Upper lobe of left lung (tissue), 6 donors: ENCODE measurements at regions not wholly inside any gene's neighbourhood (a gene's known extent, or its start where the extent isn't known, plus 50 kb on each side); places are given as distances from the start of the nearest gene placed in this dataset.

Experiments
- ATAC-seq, 2 donors: fragments of 200-7000 bp; cut with Tn5 transposase; one replicate each; pipeline ENCODE4 v1.9.1; 2022; ENCODE audit warnings: mild to moderate bottlenecking in 2 of 2, moderate library complexity in 2 of 2; ENCODE audit not compliant: low FRiP score in 2 of 2
- DNase-seq, 2 donors: peaks; one replicate each; pipeline ENCODE4 v3.0.0-alpha.2; 2019 to 2020
- H3K27ac ChIP-seq, 4 donors: fragments of 200-600 bp; sonication (generic); one replicate each; pipeline ENCODE4 v1.5.1; 2016 to 2019
- H3K27me3 ChIP-seq, 4 donors: fragments of 200-600 bp; sonication (generic); one replicate each; pipeline ENCODE4 v1.5.1; 2017 to 2019
- H3K36me3 ChIP-seq, 4 donors: fragments of 200-600 bp; sonication (generic); one replicate each; pipeline ENCODE4 v1.5.1; 2016 to 2019
- H3K4me1 ChIP-seq, 4 donors: fragments of 200-600 bp; sonication (generic); one replicate each; pipeline ENCODE4 v1.5.1; 2018 to 2019
- H3K4me3 ChIP-seq, 4 donors: fragments of 200-600 bp; sonication (generic); one replicate each; pipeline ENCODE4 v1.5.1; 2017 to 2019; ENCODE audit warnings: mild to moderate bottlenecking in 2 of 4, moderate library complexity in 1 of 4
- H3K9me3 ChIP-seq, 4 donors: fragments of 200-600 bp; sonication (generic); one replicate each; pipeline ENCODE4 v1.5.1; 2018 to 2019
- EP300 ChIP-seq, 4 donors: sonication (generic); formaldehyde crosslinking; IDR thresholded peaks; one replicate each; pipeline ENCODE4 v1.5.1; 2017; ENCODE audit warnings: antibody characterized with exemption in 4 of 4, control low read depth in 2 of 4
- POLR2A ChIP-seq, 4 donors: fragments of 450-650 bp; IDR thresholded peaks; one replicate each; pipeline ENCODE4 v1.5.1; 2016 to 2017; ENCODE audit warnings: antibody characterized with exemption in 4 of 4, mild to moderate bottlenecking in 2 of 4
- POLR2AphosphoS5 ChIP-seq, 2 donors: sonication (generic); formaldehyde crosslinking; IDR thresholded peaks; one replicate each; pipeline ENCODE4 v1.5.1; 2017; ENCODE audit warnings: antibody characterized with exemption in 2 of 2
- WGBS, 2 donors: methylation state at CpG; one replicate each; pipeline ENCODE4 v1.1.5; 2017 to 2018; 5-methylcytosine and 5-hydroxymethylcytosine counted together
- TF ChIP-seq, protein P1 (sequence below), 6 experiments: fragments of 450-650 bp in 4 of 6; fragments of 200-600 bp in 2 of 6; sonication (generic) in 2 of 6; IDR thresholded peaks; one replicate each; pipeline ENCODE4 v1.5.1; 2016 to 2019; ENCODE audit warnings: antibody characterized with exemption in 6 of 6
- donor health status: DM: no; HTN: no; CAD: no; lungs with moderate emphysema.
- donor health status: DM: no; HTN: yes; CAD: no; lungs with severe emphysema.

DNA sequence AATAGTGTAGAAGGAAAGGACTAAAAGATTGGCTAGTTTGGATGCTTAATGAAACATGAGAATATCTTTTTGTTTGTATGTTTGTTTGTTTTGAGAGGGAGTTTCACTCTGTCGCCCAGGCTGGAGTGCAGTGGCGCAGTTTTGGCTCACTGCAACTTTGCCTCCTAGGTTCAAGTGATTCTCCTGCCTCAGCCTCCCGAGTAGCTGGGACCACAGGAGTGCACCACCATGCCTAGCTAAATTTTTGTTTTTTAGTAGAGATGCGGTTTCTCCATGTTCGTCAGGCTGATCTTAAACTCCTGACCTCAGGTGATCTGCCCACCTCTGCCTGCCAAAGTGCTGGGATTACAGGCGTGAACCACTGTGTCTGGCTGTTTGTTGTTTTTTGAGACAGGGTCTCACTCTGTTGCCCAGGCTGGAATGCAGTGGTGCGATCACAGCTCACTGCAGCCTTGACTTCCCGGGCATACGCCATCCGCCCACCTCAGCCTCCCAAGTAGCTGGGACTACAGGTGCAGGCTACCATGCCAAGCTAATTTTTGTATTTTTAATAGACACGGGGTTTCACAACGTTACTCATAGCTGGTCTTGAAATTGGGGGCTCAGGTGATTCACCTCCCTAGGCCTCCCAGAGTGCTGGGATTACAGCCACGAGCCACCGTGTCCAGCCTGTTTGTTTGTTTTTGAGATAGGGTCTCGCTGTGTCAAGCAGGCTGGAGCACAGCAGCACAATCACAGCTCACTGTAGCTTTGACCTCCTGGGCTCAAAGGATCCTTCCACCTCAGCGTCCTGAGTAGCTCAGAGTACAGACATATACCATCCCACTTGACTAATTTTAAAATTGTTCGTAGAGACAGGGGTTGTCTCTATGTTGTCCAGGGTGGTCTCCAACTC, 209.2 kb downstream of the MYCN start:
- TF ChIP-seq POLR2AphosphoS5 (IDR thresholded peaks at IDR 0.05): no peak
- DNase-seq (no peak), ATAC-seq (no peak)
- H3K9me3 ChIP-seq: no peaks in the 10 kb centered on the region
- H3K4me1 ChIP-seq: no peaks in the 10 kb centered on the region
- H3K4me3 ChIP-seq: no peak overlapping the region
- 81 to 84% methylated on average over 14 to 17 of the region's 17 CpGs for WGBS, 2 donors
- H3K36me3 ChIP-seq: no peaks in the 10 kb centered on the region
- H3K27ac ChIP-seq: no peak overlapping the region
- H3K27me3 ChIP-seq: no peaks in the 10 kb centered on the region

DNA sequence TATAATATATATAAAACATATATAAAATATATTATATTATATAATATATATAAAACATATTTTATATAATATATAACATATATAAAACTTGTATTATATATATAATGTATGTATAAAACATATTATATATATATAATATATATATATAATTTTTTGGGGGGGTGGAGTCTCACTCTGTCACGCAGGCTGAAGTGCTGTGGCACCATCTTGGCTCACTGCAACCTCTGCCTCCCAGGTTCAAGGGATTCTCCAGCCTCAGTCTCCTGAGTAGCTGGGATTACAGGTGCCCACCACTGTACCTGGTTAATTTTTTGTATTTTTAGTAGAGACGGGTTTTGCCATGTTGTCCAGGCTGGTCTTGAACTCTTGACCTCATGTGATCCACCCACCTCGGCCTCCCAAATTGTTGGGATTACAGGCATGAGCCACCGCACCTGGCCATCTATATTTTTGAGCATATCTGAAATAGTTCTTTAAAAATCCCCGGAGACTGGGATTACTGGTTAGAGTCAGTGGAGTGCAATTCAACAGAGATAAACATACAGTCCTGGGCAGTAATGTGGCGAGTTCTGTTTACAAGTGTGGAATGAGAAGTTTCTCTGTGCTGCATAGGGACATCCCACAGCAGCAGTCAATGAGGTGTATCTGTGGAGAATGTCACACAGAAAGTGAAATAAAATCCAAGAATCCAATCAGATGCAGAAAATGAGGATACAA, 208.4 kb downstream of the MYCN start:
- H3K4me1 ChIP-seq: no peaks in the 10 kb centered on the region
- WGBS, 2 donors: 89 to 94% methylated on average over 6 of the region's 6 CpGs
- ATAC-seq: no peak
- no peaks in the 10 kb centered on the region for H3K36me3 ChIP-seq
- TF ChIP-seq, protein P1, sequence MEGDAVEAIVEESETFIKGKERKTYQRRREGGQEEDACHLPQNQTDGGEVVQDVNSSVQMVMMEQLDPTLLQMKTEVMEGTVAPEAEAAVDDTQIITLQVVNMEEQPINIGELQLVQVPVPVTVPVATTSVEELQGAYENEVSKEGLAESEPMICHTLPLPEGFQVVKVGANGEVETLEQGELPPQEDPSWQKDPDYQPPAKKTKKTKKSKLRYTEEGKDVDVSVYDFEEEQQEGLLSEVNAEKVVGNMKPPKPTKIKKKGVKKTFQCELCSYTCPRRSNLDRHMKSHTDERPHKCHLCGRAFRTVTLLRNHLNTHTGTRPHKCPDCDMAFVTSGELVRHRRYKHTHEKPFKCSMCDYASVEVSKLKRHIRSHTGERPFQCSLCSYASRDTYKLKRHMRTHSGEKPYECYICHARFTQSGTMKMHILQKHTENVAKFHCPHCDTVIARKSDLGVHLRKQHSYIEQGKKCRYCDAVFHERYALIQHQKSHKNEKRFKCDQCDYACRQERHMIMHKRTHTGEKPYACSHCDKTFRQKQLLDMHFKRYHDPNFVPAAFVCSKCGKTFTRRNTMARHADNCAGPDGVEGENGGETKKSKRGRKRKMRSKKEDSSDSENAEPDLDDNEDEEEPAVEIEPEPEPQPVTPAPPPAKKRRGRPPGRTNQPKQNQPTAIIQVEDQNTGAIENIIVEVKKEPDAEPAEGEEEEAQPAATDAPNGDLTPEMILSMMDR (IDR thresholded peaks at IDR 0.05): no peak
- TF ChIP-seq POLR2A (IDR thresholded peaks at IDR 0.05) (no peak), POLR2AphosphoS5 (IDR thresholded peaks at IDR 0.05) (no peak), EP300 (IDR thresholded peaks at IDR 0.05) (no peak)
- no peaks in the 10 kb centered on the region for H3K27me3 ChIP-seq
- H3K4me3 ChIP-seq: no peak overlapping the region
- no peak for DNase-seq
- no peak overlapping the region for H3K27ac ChIP-seq
- H3K9me3 ChIP-seq: no peaks in the 10 kb centered on the region

DNA sequence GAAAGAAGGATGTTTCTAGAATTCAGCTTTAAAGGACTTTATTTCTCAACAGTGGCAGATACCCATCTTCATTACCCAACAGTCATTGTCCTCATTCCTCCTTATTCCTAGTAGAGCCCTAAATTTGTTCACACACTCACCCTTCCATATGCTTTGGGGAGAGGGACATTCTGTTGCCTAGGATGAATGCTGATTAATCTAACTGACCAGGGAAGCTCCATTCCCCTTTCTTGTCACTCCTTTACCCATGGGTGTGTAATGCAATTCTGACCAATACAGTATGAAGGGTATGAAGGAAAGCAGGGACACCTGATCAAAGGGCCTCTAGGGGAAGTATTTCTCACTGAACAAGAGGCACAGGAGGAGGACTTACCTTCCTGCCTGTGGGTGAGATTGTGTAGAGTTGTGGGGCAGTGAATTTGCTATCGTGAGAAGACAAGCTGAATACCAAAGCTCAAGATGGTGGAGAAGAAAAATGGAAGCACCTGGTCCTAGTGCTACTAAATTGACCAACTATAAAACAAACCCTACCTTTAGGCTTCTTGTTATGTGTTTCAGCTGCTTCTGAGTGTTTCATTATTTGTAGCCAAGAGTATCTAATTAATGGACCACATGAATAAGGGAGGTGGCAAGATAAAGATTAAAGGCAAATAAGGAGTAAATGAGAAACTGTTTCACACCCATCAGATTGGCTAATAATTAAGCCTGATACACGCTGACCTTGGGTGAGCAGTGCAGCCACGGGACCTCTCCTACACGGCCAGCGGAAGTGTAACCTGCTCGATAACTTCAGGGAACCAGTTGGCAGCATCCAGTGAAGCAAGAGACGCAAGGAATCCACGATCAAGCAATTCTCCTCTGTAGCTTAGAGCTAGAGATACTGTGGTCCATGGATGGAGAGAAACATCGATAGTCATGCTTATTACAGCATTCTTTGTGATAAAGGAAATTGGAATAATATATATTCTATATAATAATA, 202.3 kb downstream of the MYCN start:
- H3K36me3 ChIP-seq: no peaks in the 10 kb centered on the region
- no peaks in the 10 kb centered on the region for H3K9me3 ChIP-seq
- TF ChIP-seq POLR2A (IDR thresholded peaks at IDR 0.05): no peak
- no peak for TF ChIP-seq EP300 (IDR thresholded peaks at IDR 0.05)
- TF ChIP-seq, protein P1 (IDR thresholded peaks at IDR 0.05): no peak
- TF ChIP-seq POLR2AphosphoS5 (IDR thresholded peaks at IDR 0.05): no peak
- no peak overlapping the region for H3K27ac ChIP-seq
- H3K27me3 ChIP-seq: no peaks in the 10 kb centered on the region
- H3K4me3 ChIP-seq: no peak overlapping the region
- DNase-seq (no peak), ATAC-seq (no peak)
- 81 to 89% methylated on average over 9 of the region's 9 CpGs for WGBS, 2 donors
- no peaks in the 10 kb centered on the region for H3K4me1 ChIP-seq

DNA sequence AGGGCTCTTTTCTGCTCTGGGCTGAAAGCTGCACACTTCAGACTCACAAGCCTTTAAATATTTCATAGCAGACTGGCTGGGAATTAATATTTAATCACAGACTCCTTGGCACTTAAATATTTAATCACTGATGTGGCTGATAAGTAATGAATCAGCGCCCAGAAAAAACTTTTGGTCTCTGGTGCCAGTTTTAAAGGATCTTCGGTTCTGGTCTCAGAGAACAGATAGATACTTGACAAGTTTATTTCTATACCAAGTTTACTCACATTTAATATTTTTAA, 201.2 kb downstream of the MYCN start:
- H3K36me3 ChIP-seq: no peaks in the 10 kb centered on the region
- no peak overlapping the region for H3K4me3 ChIP-seq
- no peak overlapping the region for H3K27ac ChIP-seq
- no peaks in the 10 kb centered on the region for H3K27me3 ChIP-seq
- H3K9me3 ChIP-seq: no peaks in the 10 kb centered on the region
- DNase-seq: no peak
- 61 to 74% methylated on average over 2 of the region's 2 CpGs for WGBS, 2 donors
- H3K4me1 ChIP-seq: no peaks in the 10 kb centered on the region
- no peak for ATAC-seq
- TF ChIP-seq, protein P1 (IDR thresholded peaks at IDR 0.05): no peak
- TF ChIP-seq POLR2A (IDR thresholded peaks at IDR 0.05) (no peak), EP300 (IDR thresholded peaks at IDR 0.05) (no peak), POLR2AphosphoS5 (IDR thresholded peaks at IDR 0.05) (no peak)
